Gastroesophageal sphincter (tissue), 3 donors: ENCODE measurements at regions not wholly inside any gene's neighbourhood (a gene's known extent, or its start where the extent isn't known, plus 50 kb on each side); places are given as distances from the start of the nearest gene placed in this dataset.

Experiments used
- EP300 ChIP-seq: sonication (generic); formaldehyde crosslinking; IDR thresholded peaks from one replicate; pipeline ENCODE4 v1.6.1; 2017; ENCODE audit warnings: antibody characterized with exemption, mild to moderate bottlenecking
- POLR2A ChIP-seq, 2 donors: fragments of 450-650 bp; IDR thresholded peaks; one replicate each; pipeline ENCODE4 v1.6.1; 2017; ENCODE audit warnings: antibody characterized with exemption in 2 of 2, mild to moderate bottlenecking in 2 of 2, moderate library complexity in 1 of 2
- POLR2AphosphoS5 ChIP-seq: sonication (generic); formaldehyde crosslinking; IDR thresholded peaks from one replicate; pipeline ENCODE4 v1.6.1; 2017; ENCODE audit warnings: antibody characterized with exemption
- TF ChIP-seq, protein P1 (sequence below), 4 experiments: fragments of 200-600 bp in 2 of 4; fragments of 450-650 bp in 2 of 4; sonication (generic) in 1 of 4; IDR thresholded peaks; one replicate each; pipeline ENCODE4 v1.5.1; 2017 to 2019; ENCODE audit warnings: antibody characterized with exemption in 4 of 4, mild to moderate bottlenecking in 2 of 4, moderate library complexity in 2 of 4

DNA sequence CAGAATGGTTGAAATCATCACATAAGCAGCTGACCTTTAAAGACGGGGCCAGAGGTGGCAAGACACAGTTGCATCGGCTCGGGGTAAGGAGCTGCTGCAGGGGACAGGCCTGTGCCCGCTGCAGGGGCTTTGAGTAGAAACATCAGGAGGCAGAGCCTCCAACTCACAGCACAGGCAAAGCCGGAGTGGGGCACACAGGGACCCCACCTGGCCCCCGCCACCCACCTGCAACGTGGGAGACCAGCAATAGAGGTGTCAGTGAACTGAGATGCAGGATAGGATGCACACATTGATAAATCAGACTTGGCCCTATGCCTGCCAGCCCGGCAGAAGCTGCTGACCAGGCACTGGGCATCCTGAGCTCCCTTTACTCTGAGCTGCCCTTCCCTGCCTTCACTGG, 257.2 kb downstream of the NPHP4 start:
- no peak for TF ChIP-seq EP300
- TF ChIP-seq, protein P1, sequence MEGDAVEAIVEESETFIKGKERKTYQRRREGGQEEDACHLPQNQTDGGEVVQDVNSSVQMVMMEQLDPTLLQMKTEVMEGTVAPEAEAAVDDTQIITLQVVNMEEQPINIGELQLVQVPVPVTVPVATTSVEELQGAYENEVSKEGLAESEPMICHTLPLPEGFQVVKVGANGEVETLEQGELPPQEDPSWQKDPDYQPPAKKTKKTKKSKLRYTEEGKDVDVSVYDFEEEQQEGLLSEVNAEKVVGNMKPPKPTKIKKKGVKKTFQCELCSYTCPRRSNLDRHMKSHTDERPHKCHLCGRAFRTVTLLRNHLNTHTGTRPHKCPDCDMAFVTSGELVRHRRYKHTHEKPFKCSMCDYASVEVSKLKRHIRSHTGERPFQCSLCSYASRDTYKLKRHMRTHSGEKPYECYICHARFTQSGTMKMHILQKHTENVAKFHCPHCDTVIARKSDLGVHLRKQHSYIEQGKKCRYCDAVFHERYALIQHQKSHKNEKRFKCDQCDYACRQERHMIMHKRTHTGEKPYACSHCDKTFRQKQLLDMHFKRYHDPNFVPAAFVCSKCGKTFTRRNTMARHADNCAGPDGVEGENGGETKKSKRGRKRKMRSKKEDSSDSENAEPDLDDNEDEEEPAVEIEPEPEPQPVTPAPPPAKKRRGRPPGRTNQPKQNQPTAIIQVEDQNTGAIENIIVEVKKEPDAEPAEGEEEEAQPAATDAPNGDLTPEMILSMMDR (IDR thresholded peaks at IDR 0.05): no peak
- TF ChIP-seq POLR2AphosphoS5: no peak
- no peak for TF ChIP-seq POLR2A (IDR thresholded peaks at IDR 0.05)
